ENCODE measurements at regions not wholly inside any gene's neighbourhood (a gene's known extent, or its start where the extent isn't known, plus 50 kb on each side); places are given as distances from the start of the nearest gene placed in this dataset.
"Not testable (repeated sequence)": the region's sequence is repeated elsewhere in the genome, so short reads cannot be mapped to it uniquely, and the experiment has no call there.

DNA sequence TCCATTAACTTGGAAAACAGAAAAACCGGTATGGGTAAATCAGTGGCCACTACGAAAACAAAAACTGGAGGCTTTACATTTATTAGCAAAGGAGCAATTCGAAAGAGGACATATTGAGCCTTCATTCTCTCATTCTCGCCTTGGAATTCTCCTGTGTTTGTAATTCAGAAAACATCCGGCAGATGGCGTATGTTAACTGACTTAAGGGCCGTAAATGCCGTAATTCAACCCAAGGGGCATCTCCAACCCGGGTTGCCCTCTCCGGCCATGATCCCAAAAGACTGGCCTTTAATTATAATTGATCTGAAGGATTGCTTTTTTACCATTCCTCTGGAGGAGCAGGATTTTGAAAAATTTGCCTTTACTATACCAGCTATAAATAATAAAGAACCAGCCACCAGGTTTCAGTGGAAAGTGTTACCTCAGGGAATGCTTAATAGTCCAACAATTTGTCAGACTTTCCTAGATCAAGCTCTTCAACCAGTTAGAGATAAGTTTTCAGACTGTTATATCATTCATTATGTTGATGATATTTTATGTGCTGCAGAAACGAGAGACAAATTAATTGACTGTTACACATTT, 160.9 kb downstream of the GPX5 start:
- not testable (repeated sequence) for H3K4me3 Mint-ChIP-seq; H3K9me3 Mint-ChIP-seq; H3K36me3 Mint-ChIP-seq (ENCODE audit: low read depth); H3K27ac Mint-ChIP-seq
- DNase-seq: peak; percentile 87
- Mint-ChIP-seq H3K27me3 (peaks cover 76% of the 10 kb centered on the region), H3K4me1 (peaks cover 15% of the 10 kb centered on the region)
- intact Hi-C loops (cut with micrococcal nuclease): loop anchor here (1.0 kb wide), 2 partner anchors 330 to 903 kb away; no protein-coding TSS in a partner anchor

DNA sequence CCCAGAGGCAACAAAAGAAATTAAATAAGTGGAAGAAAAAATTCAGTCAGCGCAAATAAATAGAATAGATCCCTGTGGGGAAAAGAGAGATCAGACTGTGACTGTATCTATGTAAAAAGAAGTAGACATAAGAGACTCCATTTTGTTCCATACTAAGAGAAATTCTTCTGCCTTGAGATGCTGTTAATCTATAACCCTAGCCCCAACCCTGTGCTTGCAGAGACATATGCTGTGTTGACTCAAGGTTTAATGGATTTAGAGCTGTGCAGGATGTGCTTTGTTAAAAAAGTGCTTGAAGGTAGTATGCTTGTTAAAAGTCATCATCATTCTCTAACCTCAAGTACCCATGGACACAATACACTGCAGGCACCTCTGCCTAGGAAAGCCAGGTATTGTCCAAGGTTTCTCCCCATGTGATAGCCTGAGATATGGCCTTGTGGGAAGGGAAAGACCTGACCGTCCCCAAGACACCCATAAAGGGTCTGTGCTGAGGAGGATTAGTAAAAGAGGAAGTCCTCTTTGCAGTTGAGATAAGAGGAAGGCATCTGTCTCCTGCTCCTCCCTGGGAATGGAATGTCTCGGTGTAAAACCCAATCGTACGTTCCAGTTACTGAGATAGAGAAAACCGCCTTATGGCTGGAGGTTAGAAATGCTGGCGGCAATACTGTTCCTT, 161.8 kb downstream of the GPX5 start:
- intact Hi-C loops (cut with micrococcal nuclease): not testable (repeated sequence)

DNA sequence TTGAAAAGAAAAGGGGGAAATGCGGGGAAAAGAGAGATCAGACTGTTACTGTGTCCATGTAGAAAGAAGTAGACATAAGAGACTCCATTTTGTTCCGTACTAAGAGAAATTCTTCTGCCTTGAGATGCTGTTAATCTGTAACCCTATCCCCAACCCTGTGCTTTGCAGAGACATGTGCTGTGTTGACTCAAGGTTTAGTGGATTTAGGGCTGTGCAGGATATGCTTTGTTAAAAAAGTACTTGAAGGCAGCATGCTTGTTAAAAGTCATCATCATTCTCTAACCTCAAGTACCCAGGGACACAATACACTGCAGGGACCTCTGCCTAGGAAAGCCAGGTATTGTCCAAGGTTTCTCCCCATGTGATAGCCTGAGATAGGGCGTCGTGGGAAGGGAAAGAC, 166.3 kb downstream of the GPX5 start:
- intact Hi-C loops (cut with micrococcal nuclease): loop anchor here (10.0 kb wide), 1 partner anchor 93 kb away; no protein-coding TSS in a partner anchor

More for the DNA sequence above, 161.8 kb downstream of the GPX5 start:
- peaks cover 71% of the 10 kb centered on the region for H3K27me3 Mint-ChIP-seq
- H3K36me3 Mint-ChIP-seq (ENCODE audit: low read depth); DNase-seq; H3K9me3 Mint-ChIP-seq; H3K4me3 Mint-ChIP-seq; H3K27ac Mint-ChIP-seq: not testable (repeated sequence)
- peaks cover 13% of the 10 kb centered on the region for H3K4me1 Mint-ChIP-seq

DNA sequence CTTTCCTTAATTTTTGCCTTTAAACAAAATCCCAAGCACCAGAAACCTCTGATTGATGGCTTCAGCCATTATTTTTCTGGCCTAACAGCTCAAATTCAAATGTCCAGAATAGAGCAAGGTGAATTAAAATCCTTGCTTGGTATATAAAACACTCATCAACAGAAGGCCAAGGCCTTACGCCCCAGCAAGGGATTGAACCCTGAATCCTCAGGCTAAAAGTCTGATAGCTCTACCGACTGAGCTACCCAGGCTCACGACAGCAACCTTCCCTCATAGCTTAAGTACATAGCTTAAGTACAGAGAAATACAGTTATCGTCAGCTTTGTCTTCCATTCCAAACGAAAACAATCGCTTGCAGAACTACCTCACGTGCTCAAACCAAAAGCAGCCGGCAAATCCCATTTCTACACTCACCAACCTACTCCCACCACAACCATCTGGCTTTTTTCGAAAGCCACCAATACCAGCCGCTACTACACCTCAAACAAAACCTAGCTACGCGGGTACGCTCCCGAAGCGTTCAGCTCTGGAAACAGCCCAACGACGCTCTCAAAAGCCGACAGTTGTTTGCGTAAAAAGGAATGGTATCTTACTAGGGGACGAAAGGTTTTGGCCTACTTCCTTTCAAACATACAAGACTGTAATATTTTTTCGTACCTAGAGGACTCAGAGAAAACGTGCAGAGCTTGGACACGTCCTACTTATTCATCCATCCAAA, 167.5 kb downstream of the GPX5 start:
- intact Hi-C loops (cut with micrococcal nuclease): loop anchor here (10.0 kb wide), 1 partner anchor 92 kb away; no protein-coding TSS in a partner anchor
- H3K27ac Mint-ChIP-seq: no peak overlapping the region
- peaks cover 76% of the 10 kb centered on the region for H3K27me3 Mint-ChIP-seq
- peaks cover 19% of the 10 kb centered on the region for H3K9me3 Mint-ChIP-seq
- H3K36me3 Mint-ChIP-seq (ENCODE audit: low read depth): no peaks in the 10 kb centered on the region
- H3K4me1 Mint-ChIP-seq: peaks cover 9% of the 10 kb centered on the region
- no peak for DNase-seq
- no peak overlapping the region for H3K4me3 Mint-ChIP-seq

More for the DNA sequence above, 166.3 kb downstream of the GPX5 start:
- H3K27ac Mint-ChIP-seq; H3K36me3 Mint-ChIP-seq (ENCODE audit: low read depth); DNase-seq; H3K4me3 Mint-ChIP-seq; H3K4me1 Mint-ChIP-seq: not testable (repeated sequence)
- Mint-ChIP-seq H3K9me3 (peaks cover 19% of the 10 kb centered on the region), H3K27me3 (peaks cover 79% of the 10 kb centered on the region)

DNA sequence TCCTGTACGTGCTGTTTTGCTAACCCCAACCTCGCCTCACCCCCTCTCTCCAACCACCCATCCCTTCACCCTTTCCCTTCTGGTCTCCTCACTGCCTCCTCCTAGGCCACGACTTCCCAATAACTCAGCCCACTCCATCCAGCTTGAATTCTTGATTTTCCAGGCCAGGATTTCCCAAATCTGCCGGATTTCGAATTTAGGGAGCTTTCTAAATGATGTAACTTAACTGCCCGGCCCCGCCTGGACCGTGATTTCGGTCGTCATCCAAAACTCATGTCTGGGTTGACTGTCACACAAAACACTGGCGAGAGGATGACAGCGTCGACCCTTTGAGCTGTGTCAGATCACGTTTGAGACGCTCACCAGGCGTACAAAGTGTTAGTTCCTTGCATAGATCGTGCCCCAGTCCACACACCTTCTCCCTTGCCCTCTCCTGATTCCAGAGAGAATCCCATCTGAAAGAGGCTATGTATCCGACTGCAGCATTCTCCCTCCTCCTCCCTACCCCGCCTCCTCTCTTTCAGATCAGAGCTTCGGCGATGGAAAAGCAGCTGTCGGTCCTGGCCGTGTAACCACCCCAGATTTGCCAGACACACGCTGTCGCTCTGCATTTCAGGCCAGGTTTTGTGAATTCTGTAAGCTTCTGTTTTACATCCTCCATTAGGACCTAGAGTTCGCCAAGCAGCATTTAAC, 168.2 kb downstream of the GPX5 start:
- DNase-seq: peak; percentile 51
- Mint-ChIP-seq H3K27ac (no peak overlapping the region), H3K36me3 (ENCODE audit: low read depth) (no peaks in the 10 kb centered on the region), H3K4me3 (no peak overlapping the region), H3K4me1 (peaks cover 9% of the 10 kb centered on the region), H3K27me3 (peaks cover 76% of the 10 kb centered on the region), H3K9me3 (peaks cover 19% of the 10 kb centered on the region)
- intact Hi-C loops (cut with micrococcal nuclease): loop anchor here (10.0 kb wide), 1 partner anchor 91 kb away; no protein-coding TSS in a partner anchor

DNA sequence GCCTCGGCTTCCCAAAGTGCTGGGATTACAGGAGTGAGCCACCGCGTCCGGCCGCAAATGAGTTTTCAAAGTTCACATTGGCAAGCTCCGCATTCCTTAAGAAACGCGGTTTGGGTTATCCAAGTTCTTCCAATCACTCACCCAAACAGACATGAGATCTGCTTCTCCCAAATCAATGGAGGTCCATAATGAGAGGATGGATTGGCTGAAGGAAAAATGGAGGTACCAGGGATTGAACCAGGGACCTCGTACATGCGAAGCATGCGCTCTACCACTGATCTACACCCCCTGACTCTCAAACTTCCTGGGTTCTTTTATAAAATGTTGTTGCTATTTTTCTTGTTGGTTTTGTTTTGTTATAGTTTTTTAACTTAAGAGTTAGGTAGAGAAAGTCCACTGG, 170.0 kb downstream of the GPX5 start:
- no peak overlapping the region for H3K4me3 Mint-ChIP-seq
- DNase-seq: no peak
- H3K4me1 Mint-ChIP-seq: peaks cover 9% of the 10 kb centered on the region
- peaks cover 19% of the 10 kb centered on the region for H3K9me3 Mint-ChIP-seq
- intact Hi-C loops (cut with micrococcal nuclease): loop anchor here (10.0 kb wide), 1 partner anchor 89 kb away; no protein-coding TSS in a partner anchor
- no peak overlapping the region for H3K27ac Mint-ChIP-seq
- H3K27me3 Mint-ChIP-seq: peaks cover 67% of the 10 kb centered on the region
- H3K36me3 Mint-ChIP-seq (ENCODE audit: low read depth): no peaks in the 10 kb centered on the region

DNA sequence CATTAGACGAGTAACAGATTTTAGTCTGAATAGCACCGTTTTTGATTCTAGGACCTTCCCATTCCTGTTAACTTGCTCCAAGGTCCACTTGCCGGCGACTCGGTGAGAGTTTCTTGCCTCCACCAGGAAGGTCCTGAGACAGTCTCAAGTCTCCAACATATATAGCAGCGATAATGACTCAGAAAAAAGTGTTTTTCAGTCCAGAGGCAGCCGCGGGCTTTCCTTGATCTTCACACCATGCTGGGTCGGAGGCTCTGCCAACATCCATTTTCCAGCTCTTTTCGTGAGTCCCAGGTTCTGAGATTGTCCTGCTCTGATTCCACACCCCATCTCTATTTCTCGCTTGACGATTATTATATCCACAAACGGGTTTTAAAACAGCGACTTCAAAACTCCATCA, 170.5 kb downstream of the GPX5 start:
- Mint-ChIP-seq H3K9me3 (peaks cover 19% of the 10 kb centered on the region), H3K27ac (no peak overlapping the region), H3K4me1 (peaks cover 9% of the 10 kb centered on the region), H3K4me3 (no peak overlapping the region), H3K36me3 (ENCODE audit: low read depth) (no peaks in the 10 kb centered on the region), H3K27me3 (peaks cover 68% of the 10 kb centered on the region)
- DNase-seq: no peak
- intact Hi-C loops (cut with micrococcal nuclease): loop anchor here (10.0 kb wide), 1 partner anchor 89 kb away; no protein-coding TSS in a partner anchor

DNA sequence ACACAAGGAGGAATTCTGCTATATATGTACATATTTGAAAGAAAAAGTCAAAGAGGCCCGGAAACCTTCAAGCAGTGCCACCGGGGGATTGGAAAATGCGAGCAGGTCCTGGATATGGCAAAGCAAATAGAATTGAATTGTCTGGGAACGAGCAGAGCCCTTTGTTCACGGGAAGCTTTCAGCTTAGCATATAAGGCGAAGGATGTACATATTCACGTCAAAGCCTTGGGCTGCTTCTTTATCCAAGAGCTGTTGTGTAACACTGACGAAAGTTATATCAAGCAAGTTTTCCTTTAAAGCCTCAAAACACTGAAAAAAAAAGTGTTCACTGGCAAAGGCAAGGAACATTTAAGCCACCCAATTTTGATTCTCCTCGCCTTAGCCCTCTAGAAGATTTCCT, 171.0 kb downstream of the GPX5 start:
- peaks cover 66% of the 10 kb centered on the region for H3K27me3 Mint-ChIP-seq
- H3K4me3 Mint-ChIP-seq: no peak overlapping the region
- intact Hi-C loops (cut with micrococcal nuclease): loop anchor here (10.0 kb wide), 1 partner anchor 88 kb away; no protein-coding TSS in a partner anchor
- H3K36me3 Mint-ChIP-seq (ENCODE audit: low read depth): no peaks in the 10 kb centered on the region
- H3K27ac Mint-ChIP-seq: no peak overlapping the region
- H3K4me1 Mint-ChIP-seq: peaks cover 9% of the 10 kb centered on the region
- DNase-seq: no peak
- peaks cover 19% of the 10 kb centered on the region for H3K9me3 Mint-ChIP-seq

DNA sequence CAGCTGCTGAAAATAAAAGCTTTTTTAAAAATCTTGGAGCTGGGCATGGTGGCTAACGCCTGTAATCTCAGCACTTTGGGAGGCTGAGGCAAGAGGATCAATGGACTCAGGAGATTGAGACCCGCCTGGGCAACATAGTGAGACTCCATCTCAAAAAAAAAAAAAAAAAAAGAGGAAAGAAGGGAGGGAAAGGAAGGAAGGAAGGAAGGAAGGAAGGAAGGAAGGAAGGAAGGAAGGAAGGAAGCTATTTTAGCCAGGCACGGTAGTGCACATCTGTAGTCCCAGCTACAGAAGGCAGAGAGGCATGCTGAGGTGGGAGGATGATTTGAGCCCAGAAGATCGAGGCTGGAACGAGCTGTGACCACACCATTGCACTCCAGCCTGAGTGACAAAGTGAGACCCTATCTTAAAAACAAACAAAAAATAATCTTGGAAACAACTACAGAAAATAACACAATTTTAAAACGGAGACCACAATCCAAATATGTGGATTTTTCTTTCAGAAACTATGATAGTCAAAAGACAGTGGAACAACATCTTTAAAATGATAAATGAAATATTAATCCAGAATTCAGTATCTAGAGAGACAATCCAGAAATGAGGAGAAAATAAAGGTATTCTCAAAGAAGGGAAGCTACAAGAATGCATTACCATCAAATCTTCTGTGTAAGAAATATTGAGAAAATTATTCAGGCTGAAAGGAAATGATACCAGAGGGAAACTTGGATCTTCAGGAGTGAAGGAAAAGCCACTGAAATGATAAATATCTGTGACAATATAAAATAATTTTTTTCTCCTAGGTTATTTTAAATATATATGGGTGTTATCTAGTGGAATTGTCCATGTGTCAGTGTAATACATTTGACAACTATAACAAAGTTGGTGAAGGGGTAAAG, 182.0 kb downstream of the GPX5 start:
- peaks cover 43% of the 10 kb centered on the region for H3K27me3 Mint-ChIP-seq
- intact Hi-C loops (cut with micrococcal nuclease): no loop called here
- peaks cover 33% of the 10 kb centered on the region for H3K9me3 Mint-ChIP-seq
- H3K4me3 Mint-ChIP-seq: peak overlapping the region; percentile 39
- no peak for DNase-seq
- peaks cover 8% of the 10 kb centered on the region for H3K4me1 Mint-ChIP-seq
- H3K36me3 Mint-ChIP-seq (ENCODE audit: low read depth): peaks cover 6% of the 10 kb centered on the region
- H3K27ac Mint-ChIP-seq: no peak overlapping the region

DNA sequence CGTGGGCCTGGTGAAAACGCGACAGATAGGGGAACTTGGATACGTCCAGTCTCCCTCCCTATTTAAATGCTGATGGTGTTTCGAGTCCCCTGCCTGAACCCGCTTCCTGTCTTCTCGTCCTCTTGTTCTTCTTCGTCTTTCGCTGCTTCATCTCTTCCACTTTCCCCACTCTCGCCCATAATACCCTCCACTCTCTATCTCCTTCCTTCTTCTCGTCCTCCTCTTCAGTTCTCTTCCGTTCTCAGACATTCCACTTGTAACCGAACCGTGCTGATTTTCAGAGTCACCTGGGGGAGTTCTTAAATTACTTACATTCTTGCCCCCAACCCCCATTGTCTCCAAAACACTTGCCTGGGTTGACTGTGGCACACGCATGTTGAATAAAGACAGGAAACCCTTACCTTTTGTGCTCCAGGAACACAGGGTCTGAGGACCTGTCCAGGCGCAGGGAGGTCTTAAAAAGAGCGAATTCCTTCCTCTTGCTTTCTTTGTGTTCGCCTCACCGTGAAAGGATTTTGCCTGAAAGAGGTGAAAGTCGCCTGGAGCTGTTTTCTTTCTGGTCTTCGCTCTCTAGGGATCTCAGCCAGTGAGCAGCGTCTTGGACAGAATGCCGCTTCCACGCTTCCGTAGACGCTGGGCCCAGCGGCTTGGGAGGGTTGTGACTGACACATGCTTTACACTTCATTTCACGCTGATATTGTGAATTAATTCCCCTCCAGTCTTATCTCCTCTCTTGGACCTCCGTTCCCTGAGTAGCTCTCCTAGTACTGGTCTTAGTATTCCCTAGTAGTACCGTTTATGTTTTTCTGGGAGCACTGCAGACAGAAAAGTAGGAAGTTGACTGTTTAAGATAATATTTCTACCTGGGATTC, 184.0 kb downstream of the GPX5 start:
- peaks cover 31% of the 10 kb centered on the region for H3K27me3 Mint-ChIP-seq
- peak overlapping the region; percentile 79 for H3K4me3 Mint-ChIP-seq
- no peak overlapping the region for H3K27ac Mint-ChIP-seq
- intact Hi-C loops (cut with micrococcal nuclease): loop anchor here (5.0 kb wide), 1 partner anchor 233 kb away; no protein-coding TSS in a partner anchor
- peak; percentile 61 for DNase-seq
- peaks cover 33% of the 10 kb centered on the region for H3K9me3 Mint-ChIP-seq
- peaks cover 8% of the 10 kb centered on the region for H3K4me1 Mint-ChIP-seq
- H3K36me3 Mint-ChIP-seq (ENCODE audit: low read depth): peaks cover 6% of the 10 kb centered on the region

DNA sequence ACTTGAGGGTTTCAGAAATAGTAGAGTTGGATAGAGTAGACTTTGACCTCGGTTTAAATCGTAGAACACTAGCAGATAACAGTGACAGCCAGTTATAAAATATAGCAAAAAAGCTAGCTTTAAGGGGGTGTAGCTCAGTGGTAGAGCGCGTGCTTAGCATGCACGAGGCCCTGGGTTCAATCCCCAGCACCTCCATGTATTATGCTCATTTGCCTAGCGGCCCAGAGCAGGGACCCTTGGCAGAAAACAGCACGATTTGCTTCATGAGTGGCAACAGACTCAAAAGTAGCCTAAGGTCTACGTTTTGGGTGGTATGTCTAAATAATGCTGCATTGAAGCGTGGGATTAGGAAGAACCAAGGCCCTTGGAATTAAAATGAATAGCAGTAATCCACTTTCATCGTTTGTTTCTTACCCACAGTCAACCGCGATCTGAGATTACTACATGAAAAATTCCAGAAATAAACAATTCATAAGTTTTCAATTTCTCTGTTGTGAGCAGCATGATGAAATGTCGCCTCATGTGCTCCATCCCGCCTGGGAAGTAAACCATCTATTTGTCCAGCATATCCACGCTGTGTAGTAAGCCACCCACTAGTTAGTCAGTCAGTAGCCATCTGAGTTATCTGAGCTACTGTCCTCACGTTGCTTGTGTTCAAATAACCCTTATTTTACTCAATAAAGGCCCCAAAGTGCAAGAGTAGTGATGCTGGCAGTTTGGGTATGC, 184.9 kb downstream of the GPX5 start:
- peaks cover 6% of the 10 kb centered on the region for H3K36me3 Mint-ChIP-seq (ENCODE audit: low read depth)
- H3K27me3 Mint-ChIP-seq: peaks cover 31% of the 10 kb centered on the region
- DNase-seq: no peak
- no peak overlapping the region for H3K27ac Mint-ChIP-seq
- intact Hi-C loops (cut with micrococcal nuclease): loop anchor here (5.0 kb wide), 1 partner anchor 232 kb away; no protein-coding TSS in a partner anchor
- peaks cover 33% of the 10 kb centered on the region for H3K9me3 Mint-ChIP-seq
- peak overlapping the region; percentile 79 for H3K4me3 Mint-ChIP-seq
- H3K4me1 Mint-ChIP-seq: peaks cover 8% of the 10 kb centered on the region

Data from activated CD4-positive, alpha-beta T cell treated with anti-CD3 and anti-CD28 coated beads, Interleukin-2, amount 10 ng/mL, durations not matched to agents 24 days and 14 days (primary cell).